Stomach (tissue), 8 donors: ENCODE measurements at regions not wholly inside any gene's neighbourhood (a gene's known extent, or its start where the extent isn't known, plus 50 kb on each side); places are given as distances from the start of the nearest gene placed in this dataset.

Experiments
- DNase-seq, 2 donors: peaks; one replicate each; pipeline versions ENCODE4 v3.0.0 to v3.0.0-alpha.2; 2013 to 2019
- H3K27ac ChIP-seq, 5 donors: fragments of 200-600 bp in 4 of 5; sonication (generic) in 4 of 5; one replicate each; pipeline ENCODE4 v1.5.1; 2013 to 2019; ENCODE audit warnings: mild to moderate bottlenecking in 1 of 5, moderate library complexity in 1 of 5
- H3K27me3 ChIP-seq, 3 donors: fragments of 200-600 bp; sonication (generic); one replicate each; pipeline ENCODE4 v1.5.1; 2017 to 2019; ENCODE audit warnings: mixed run types in 1 of 3
- H3K36me3 ChIP-seq, 4 donors: fragments of 200-600 bp; sonication (generic); 1 replicate in 3 of 4; 2 replicates in 1 of 4; pipeline ENCODE4 v1.5.1; 2016 to 2019
- H3K4me1 ChIP-seq, 4 donors: fragments of 200-600 bp; sonication (generic); one replicate each; pipeline ENCODE4 v1.5.1; 2016 to 2019
- H3K4me3 ChIP-seq, 4 donors: fragments of 200-600 bp; sonication (generic) in 3 of 4; one replicate each; pipeline ENCODE4 v1.5.1; 2016 to 2019; ENCODE audit warnings: mild to moderate bottlenecking in 1 of 4
- H3K9me3 ChIP-seq, 4 donors: fragments of 200-600 bp; sonication (generic); one replicate each; pipeline ENCODE4 v1.5.1; 2016 to 2019
- CTCF ChIP-seq, 7 experiments: fragments of 450-650 bp in 4 of 7; fragments of 200-600 bp in 3 of 7; sonication (generic) in 3 of 7; IDR thresholded peaks; one replicate each; pipeline ENCODE4 v1.5.1; 2016 to 2019; ENCODE audit warnings: antibody characterized with exemption in 7 of 7, control low read depth in 2 of 7, mild to moderate bottlenecking in 1 of 7
- EP300 ChIP-seq: sonication (generic); formaldehyde crosslinking; IDR thresholded peaks from one replicate; pipeline ENCODE4 v1.6.1; 2017; ENCODE audit warnings: antibody characterized with exemption
- POLR2A ChIP-seq, 4 donors: fragments of 450-650 bp; IDR thresholded peaks; one replicate each; pipeline ENCODE4 v1.6.1; 2016; ENCODE audit warnings: antibody characterized with exemption in 4 of 4, control low read depth in 2 of 4, mild to moderate bottlenecking in 1 of 4, moderate library complexity in 1 of 4
- POLR2AphosphoS5 ChIP-seq, 3 donors: sonication (generic); formaldehyde crosslinking; IDR thresholded peaks; one replicate each; pipeline ENCODE4 v1.6.1; 2016; ENCODE audit warnings: antibody characterized with exemption in 3 of 3
- WGBS, 5 donors: extraction: QIAGEN DNeasy Blood & Tissue Kit in 3 of 5; methylation state at CpG; one replicate each; pipeline versions ENCODE4 v1.1.5 to v1.1.7; 2013 to 2018; 5-methylcytosine and 5-hydroxymethylcytosine counted together
- intact Hi-C: fragments of 100-400 bp; cut with DNase I; formaldehyde crosslinking; loops from one replicate; pipeline ENCODE4 v1.15.1; 2023; ENCODE audit warnings: low total_unique reads
- donor health status: healthy with polysubstance abuse.
- donor health status: Bipolar disorder and iron deficiency.
- donor health status: healthy.

- Histone ChIP-seq H3K36me3 (no peaks in the 10 kb centered on the region), H3K4me3 (no peak overlapping the region), H3K9me3 (no peaks in the 10 kb centered on the region), H3K27ac (no peak overlapping the region), H3K4me1 (no peaks in the 10 kb centered on the region), H3K27me3 (no peaks in the 10 kb centered on the region)
- WGBS, 5 donors = 59 to 87% (median 86%) methylated on average over 2 of the region's 2 CpGs
- intact Hi-C loops = no loop called here
- TF ChIP-seq POLR2A (IDR thresholded peaks at IDR 0.05) (no peak), EP300 (no peak), POLR2AphosphoS5 (IDR thresholded peaks at IDR 0.05) (no peak), CTCF (IDR thresholded peaks at IDR 0.05) (no peak)
- no peak for DNase-seq
Measured at GRCh38 chr13:89737051-89737450, 1610.4 kb upstream of the MIR17HG start.

- 45 to 71% (median 55%) methylated on average over 3 of the region's 3 CpGs for WGBS, 5 donors
- intact Hi-C loops = no loop called here
- H3K27me3 ChIP-seq = no peaks in the 10 kb centered on the region
- no peak overlapping the region for H3K27ac ChIP-seq
- no peaks in the 10 kb centered on the region for H3K4me1 ChIP-seq
- no peaks in the 10 kb centered on the region for H3K9me3 ChIP-seq
- no peak overlapping the region for H3K4me3 ChIP-seq
- DNase-seq = no peak
- no peak for TF ChIP-seq CTCF (IDR thresholded peaks at IDR 0.05)
- H3K36me3 ChIP-seq = no peaks in the 10 kb centered on the region
Measured at GRCh38 chr13:89738072-89738471, 1609.4 kb upstream of the MIR17HG start.

GRCh38 chr13:89740994-89741685 is 1606.3 kb upstream of the MIR17HG start:
- Histone ChIP-seq H3K36me3 (no peaks in the 10 kb centered on the region), H3K27me3 (no peaks in the 10 kb centered on the region), H3K4me3 (no peak overlapping the region), H3K9me3 (no peaks in the 10 kb centered on the region), H3K27ac (no peak overlapping the region), H3K4me1 (no peaks in the 10 kb centered on the region)
- TF ChIP-seq CTCF (IDR thresholded peaks at IDR 0.05) (no peak), POLR2AphosphoS5 (IDR thresholded peaks at IDR 0.05) (no peak), POLR2A (IDR thresholded peaks at IDR 0.05) (no peak), EP300 (no peak)
- DNase-seq = no peak
- intact Hi-C loops = no loop called here
- 77 to 86% (median 79%) methylated on average over 11 to 15 of the region's 15 CpGs for WGBS, 5 donors

- 18 to 41% (median 27%) methylated on average over 2 of the region's 2 CpGs for WGBS, 5 donors
- no peaks in the 10 kb centered on the region for H3K4me1 ChIP-seq
- DNase-seq = peak in 1 of 2 donors; percentile 3
- no peaks in the 10 kb centered on the region for H3K27me3 ChIP-seq
- TF ChIP-seq POLR2A (IDR thresholded peaks at IDR 0.05) = no peak
- no peak for TF ChIP-seq EP300
- no peak for TF ChIP-seq POLR2AphosphoS5 (IDR thresholded peaks at IDR 0.05)
- H3K27ac ChIP-seq = no peak overlapping the region
- intact Hi-C loops = no loop called here
- H3K4me3 ChIP-seq = no peak overlapping the region
- H3K9me3 ChIP-seq = no peaks in the 10 kb centered on the region
- no peaks in the 10 kb centered on the region for H3K36me3 ChIP-seq
Measured at GRCh38 chr13:89746554-89746953, 1600.9 kb upstream of the MIR17HG start.

- H3K9me3 ChIP-seq = no peaks in the 10 kb centered on the region
- no peak overlapping the region for H3K27ac ChIP-seq
- no peak overlapping the region for H3K4me3 ChIP-seq
- no peaks in the 10 kb centered on the region for H3K4me1 ChIP-seq
- DNase-seq = no peak
- WGBS, 5 donors = 86 to 98% (median 95%) methylated on average over 2 of the region's 2 CpGs
- intact Hi-C loops = no loop called here
- H3K36me3 ChIP-seq = no peaks in the 10 kb centered on the region
- no peaks in the 10 kb centered on the region for H3K27me3 ChIP-seq
- TF ChIP-seq CTCF (IDR thresholded peaks at IDR 0.05) (no peak), POLR2AphosphoS5 (IDR thresholded peaks at IDR 0.05) (no peak), EP300 (no peak), POLR2A (IDR thresholded peaks at IDR 0.05) (no peak)
Measured at GRCh38 chr13:89748716-89749115, 1598.8 kb upstream of the MIR17HG start.
